Ishikawa (cell line): ENCODE measurements at regions not wholly inside any gene's neighbourhood (a gene's known extent, or its start where the extent isn't known, plus 50 kb on each side); places are given as distances from the start of the nearest gene placed in this dataset.

Source experiments
- CEBPB ChIP-seq: IDR thresholded peaks from 2 replicates; pipeline ENCODE4 v1.6.1; 2012
- EGR1 ChIP-seq: IDR thresholded peaks from 2 replicates; pipeline ENCODE4 v1.6.1; 2012
- EP300 ChIP-seq: IDR thresholded peaks from 2 replicates; pipeline ENCODE4 v1.6.1; 2012; ENCODE audit warnings: borderline replicate concordance
- MAX ChIP-seq: IDR thresholded peaks from 2 replicates; pipeline ENCODE4 v1.6.1; 2012
- NFIC ChIP-seq: IDR thresholded peaks from 2 replicates; pipeline ENCODE4 v1.6.1; 2012
- RAD21 ChIP-seq: IDR thresholded peaks from 2 replicates; pipeline ENCODE4 v1.6.1; 2012; ENCODE audit warnings: low read depth
- REST ChIP-seq: IDR thresholded peaks from 2 replicates; pipeline ENCODE4 v1.6.1; 2012; ENCODE audit warnings: low read depth, mild to moderate bottlenecking
- TAF1 ChIP-seq: IDR thresholded peaks from 2 replicates; pipeline ENCODE4 v1.6.1; 2012; ENCODE audit warnings: low read depth, mild to moderate bottlenecking
- TCF12 ChIP-seq: IDR thresholded peaks from 2 replicates; pipeline ENCODE4 v1.6.1; 2012; ENCODE audit warnings: low read depth
- TEAD4 ChIP-seq: IDR thresholded peaks from 2 replicates; pipeline ENCODE4 v1.6.1; 2012
- USF1 ChIP-seq: IDR thresholded peaks from 2 replicates; pipeline ENCODE4 v1.6.1; 2012
- YY1 ChIP-seq: IDR thresholded peaks from 2 replicates; pipeline ENCODE4 v1.6.1; 2012; ENCODE audit warnings: low read depth
- ZBTB7A ChIP-seq: IDR thresholded peaks from 2 replicates; pipeline ENCODE4 v1.6.1; 2012; ENCODE audit warnings: low read depth

GRCh38 chr16:87131061-87131995, 185.9 kb downstream of the C16orf95 start:
- TF ChIP-seq REST = no peak
- no peak for TF ChIP-seq TAF1
- no peak for TF ChIP-seq TCF12
- no peak for TF ChIP-seq MAX
- no peak for TF ChIP-seq EP300
- TF ChIP-seq EGR1 = no peak
- TF ChIP-seq YY1 = no peak
- TF ChIP-seq RAD21 = no peak
- TF ChIP-seq ZBTB7A = no peak
- TF ChIP-seq USF1 = no peak
- TF ChIP-seq NFIC = no peak
- TF ChIP-seq TEAD4 = no peak
- no peak for TF ChIP-seq CEBPB
